22Rv1 (cell line): ENCODE measurements at regions not wholly inside any gene's neighbourhood (a gene's known extent, or its start where the extent isn't known, plus 50 kb on each side); places are given as distances from the start of the nearest gene placed in this dataset.

Experiments used
- CTCF ChIP-seq: fragments of 450-650 bp; IDR thresholded peaks from 2 replicates; pipeline ENCODE4 v1.5.1; 2017; ENCODE audit warnings: mild to moderate bottlenecking
- ZFX ChIP-seq: fragments of 450-650 bp; IDR thresholded peaks from 2 replicates; pipeline ENCODE4 v1.6.1; 2017; ENCODE audit warnings: antibody characterized with exemption, borderline replicate concordance

GRCh38 chr18:71437511-71437910 lies 1106.6 kb downstream of the CBLN2 start:
- TF ChIP-seq CTCF: no peak
- no peak for TF ChIP-seq ZFX
